IMR-90 (cell line): ENCODE measurements at regions not wholly inside any gene's neighbourhood (a gene's known extent, or its start where the extent isn't known, plus 50 kb on each side); places are given as distances from the start of the nearest gene placed in this dataset.

ENCODE experiments used
- ATAC-seq: fragments of 200-7000 bp; cut with Tn5 transposase; 2 replicates; pipeline ENCODE4 v1.9.1; 2020; ENCODE audit warnings: low read depth, mild to moderate bottlenecking, moderate library complexity
- BruUV-seq: library from RNA; stranded (reverse); fragments of 400-500 nt; replicated peaks from 2 replicates; lab custom pipeline; 2021; lab: Mats Ljungman, UMichigan
- CTCF ChIA-PET: fragments of 300-600 bp; formaldehyde crosslinking; extraction: SDS; loops from one replicate; lab custom pipeline; 2021; ENCODE audit warnings: antibody characterized with exemption; lab: Yijun Ruan, JAX
- POLR2A ChIA-PET: fragments of 300-600 bp; sonication (Branson Sonifier 250); formaldehyde crosslinking; loops from one replicate; lab custom pipeline; 2022; ENCODE audit warnings: antibody characterized with exemption; ENCODE audit not compliant: unreplicated experiment; lab: Charles Lee
- DNase-seq: peaks from one replicate; pipeline ENCODE4 v3.0.0; 2013
- H2AFZ ChIP-seq: replicated peaks from 2 replicates; pipeline ENCODE3; 2013; ENCODE audit warnings: low read length, mild to moderate bottlenecking; ENCODE audit not compliant: poor library complexity
- H2AK5ac ChIP-seq: 2 replicates; pipeline ENCODE4 v1.6.1; 2013; ENCODE audit warnings: low read depth, low read length, inconsistent platforms
- H2AK9ac ChIP-seq: replicated peaks from 2 replicates; pipeline ENCODE3; 2013; ENCODE audit warnings: mild to moderate bottlenecking, low read depth, low read length, moderate library complexity; ENCODE audit not compliant: poor library complexity
- H2BK120ac ChIP-seq: 2 replicates; pipeline ENCODE4 v1.6.1; 2013; ENCODE audit warnings: low read depth, low read length, inconsistent platforms
- H2BK15ac ChIP-seq: 3 replicates; pipeline ENCODE4 v1.6.1; 2013; ENCODE audit warnings: low read depth, low read length, inconsistent platforms
- H2BK20ac ChIP-seq: 2 replicates; pipeline ENCODE4 v1.6.1; 2013; ENCODE audit warnings: low read depth, mild to moderate bottlenecking, inconsistent platforms, low read length, moderate library complexity
- H2BK5ac ChIP-seq: 2 replicates; pipeline ENCODE4 v1.6.1; 2013; ENCODE audit warnings: mild to moderate bottlenecking, low read depth, low read length, inconsistent platforms; ENCODE audit not compliant: poor library complexity, severe bottlenecking
- H3K14ac ChIP-seq: replicated peaks from 2 replicates; pipeline ENCODE4 v1.6.1; 2013; ENCODE audit warnings: low read depth, low read length, inconsistent platforms
- H3K18ac ChIP-seq: 2 replicates; pipeline ENCODE4 v1.6.1; 2013; ENCODE audit warnings: low read depth, low read length, control low read depth
- H3K23ac ChIP-seq: 2 replicates; pipeline ENCODE4 v1.6.1; 2013; ENCODE audit warnings: low read depth, low read length, inconsistent platforms
- H3K27ac ChIP-seq: 2 replicates; pipeline ENCODE4 v1.5.1; 2013; ENCODE audit warnings: mild to moderate bottlenecking, control low read depth, low read length; ENCODE audit not compliant: insufficient read depth
- H3K27me3 ChIP-seq: 2 replicates; pipeline ENCODE4 v1.6.1; 2013; ENCODE audit warnings: low read length; ENCODE audit not compliant: control insufficient read depth, insufficient read depth
- H3K36me3 ChIP-seq: 2 replicates; pipeline ENCODE4 v1.6.1; 2013; ENCODE audit warnings: low read length, mixed read lengths; ENCODE audit not compliant: control insufficient read depth, insufficient read depth
- H3K4ac ChIP-seq: 2 replicates; pipeline ENCODE4 v1.6.1; 2013; ENCODE audit warnings: low read depth, low read length, inconsistent platforms
- H3K4me1 ChIP-seq: 2 replicates; pipeline ENCODE4 v1.6.1; 2013; ENCODE audit warnings: low read length, mixed read lengths; ENCODE audit not compliant: control insufficient read depth, insufficient read depth
- H3K4me2 ChIP-seq: 2 replicates; pipeline ENCODE4 v1.6.1; 2013; ENCODE audit warnings: low read depth, mild to moderate bottlenecking, control low read depth, low read length, moderate library complexity
- H3K4me3 ChIP-seq: 2 replicates; pipeline ENCODE4 v1.5.1; 2013; ENCODE audit warnings: low read depth, mild to moderate bottlenecking, control low read depth, low read length, moderate library complexity; ENCODE audit not compliant: insufficient read depth
- H3K56ac ChIP-seq: 2 replicates; pipeline ENCODE4 v1.6.1; 2013; ENCODE audit warnings: low read length, inconsistent platforms; ENCODE audit not compliant: insufficient read depth; ENCODE audit errors: extremely low read depth
- H3K79me1 ChIP-seq, 2 experiments: 2 replicates each; pipeline ENCODE4 v1.6.1; 2013; ENCODE audit warnings: low read length in 2 of 2, inconsistent platforms in 1 of 2, low read depth in 1 of 2
- H3K9ac ChIP-seq: 2 replicates; pipeline ENCODE4 v1.6.1; 2013; ENCODE audit warnings: low read depth, low read length, control low read depth
- H3K9me1 ChIP-seq: 2 replicates; pipeline ENCODE4 v1.6.1; 2013; ENCODE audit warnings: low read length, inconsistent platforms; ENCODE audit not compliant: insufficient read depth
- H3K9me3 ChIP-seq: 2 replicates; pipeline ENCODE4 v1.6.1; 2013; ENCODE audit warnings: low read length; ENCODE audit not compliant: control insufficient read depth, insufficient read depth
- H4K20me1 ChIP-seq: 2 replicates; pipeline ENCODE4 v1.6.1; 2013; ENCODE audit warnings: low read length, inconsistent platforms; ENCODE audit not compliant: insufficient read depth
- H4K5ac ChIP-seq: 2 replicates; pipeline ENCODE4 v1.6.1; 2013; ENCODE audit warnings: mild to moderate bottlenecking, low read depth, low read length, control low read depth
- H4K8ac ChIP-seq, 2 experiments: 2 replicates each; pipeline ENCODE4 v1.6.1; 2013; ENCODE audit warnings: low read depth in 2 of 2, low read length in 2 of 2, control low read depth in 1 of 2, inconsistent platforms in 1 of 2
- H4K91ac ChIP-seq: 2 replicates; pipeline ENCODE4 v1.6.1; 2013; ENCODE audit warnings: low read depth, low read length, inconsistent platforms; ENCODE audit not compliant: insufficient read depth
- CTCF ChIP-seq: conservative IDR thresholded peaks from 2 replicates; pipeline ENCODE4 v1.5.1; 2012; ENCODE audit warnings: mild to moderate bottlenecking, low read depth, low read length, improper control_type of control experiment
- NFE2L2 ChIP-seq: fragments of 150-350 bp; IDR thresholded peaks from 2 replicates; pipeline ENCODE4 v1.6.1; 2016; ENCODE audit warnings: low read depth, mild to moderate bottlenecking, low read length
- WGBS, 2 experiments: methylation state at CpG; one replicate each; pipeline versions ENCODE4 v1.1.5 to v1.1.7; 2013; ENCODE audit warnings: missing lambda C conversion rate in 2 of 2; ENCODE audit not compliant: insufficient read length in 1 of 2; ENCODE audit errors: extremely low coverage in 2 of 2; 5-methylcytosine and 5-hydroxymethylcytosine counted together
- dilution Hi-C: fragments of 300-500 bp; cut with HindIII; formaldehyde crosslinking; loops from one replicate; pipeline ENCODE4 v1.14.3; 2018; ENCODE audit warnings: low sequenced_read_pairs; ENCODE audit not compliant: unreplicated experiment
- in situ Hi-C: fragments of 300-500 bp; cut with MboI; formaldehyde crosslinking; loops from 3 replicates; pipeline ENCODE4 v1.14.3; 2019; ENCODE audit warnings: low sequenced_read_pairs, inconsistent platforms, mixed read lengths
- intact Hi-C: fragments of 100-400 bp; cut with micrococcal nuclease; formaldehyde crosslinking; loops from 2 replicates; pipeline ENCODE4 v1.10.0; 2022

- no peak overlapping the region for H3K4me3 ChIP-seq
- peak; percentile 58; the same call in 1 of the 2 replicates for TF ChIP-seq NFE2L2
- TF ChIP-seq CTCF = no peak
- H2BK20ac ChIP-seq = no peak overlapping the region
- peaks cover 8% of the 10 kb centered on the region for H3K9me3 ChIP-seq
- no peak overlapping the region for H3K4ac ChIP-seq
- H3K27me3 ChIP-seq = no peaks in the 10 kb centered on the region
- intact Hi-C loops = loop anchor here (5.0 kb wide), 1 partner anchor 167 kb away; no protein-coding TSS in a partner anchor
- POLR2A ChIA-PET = no interaction called here
- H2BK15ac ChIP-seq = no peak overlapping the region
- no peak overlapping the region for H2AK9ac ChIP-seq
- H2BK120ac ChIP-seq = 0 out of 2 replicates have a peak overlapping the region, but pooled peaks have one; percentile 8
- dilution Hi-C loops = no loop called here
- H3K4me2 ChIP-seq = no peak overlapping the region
- CTCF ChIA-PET = interaction anchor here (0.8 kb wide), 1 partner anchor 8 kb away, joined by 4 read pairs; no protein-coding TSS in a partner anchor
- no peaks in the 10 kb centered on the region for H3K79me1 ChIP-seq
- no peak overlapping the region for H4K91ac ChIP-seq
- H3K27ac ChIP-seq = no peak overlapping the region
- H3K14ac ChIP-seq = no peak overlapping the region
- H2BK5ac ChIP-seq = no peak overlapping the region
- in situ Hi-C loops = no loop called here
- H3K23ac ChIP-seq = no peak overlapping the region
- no peak overlapping the region for H3K9ac ChIP-seq
- H3K18ac ChIP-seq = peak overlapping the region; percentile 83; the same call in 1 of the 2 replicates
- H4K20me1 ChIP-seq = no peaks in the 10 kb centered on the region
- BruUV-seq = no TSS peak
- H3K9me1 ChIP-seq = no peaks in the 10 kb centered on the region
- 100% methylated on average over 1 of the region's 2 CpGs; no CpG with 5 or more reads in 1 of the 2 experiments for WGBS, 2 experiments
- ATAC-seq (no peak), DNase-seq (no peak)
- no peaks in the 10 kb centered on the region for H3K4me1 ChIP-seq
- H2AK5ac ChIP-seq = no peak overlapping the region
- no peaks in the 10 kb centered on the region for H3K36me3 ChIP-seq
- H3K56ac ChIP-seq = no peak overlapping the region
- no peak overlapping the region for H4K8ac ChIP-seq
- no peak overlapping the region for H2AFZ ChIP-seq
- H4K5ac ChIP-seq = peak overlapping the region; percentile 84; the same call in 1 of the 2 replicates
Measured at GRCh38 chr17:69969897-69970296, 105.1 kb upstream of the KCNJ16 start.
